Body of pancreas (tissue), 4 donors: ENCODE measurements at regions not wholly inside any gene's neighbourhood (a gene's known extent, or its start where the extent isn't known, plus 50 kb on each side); places are given as distances from the start of the nearest gene placed in this dataset.

Source experiments
- POLR2A ChIP-seq, 3 donors: fragments of 450-650 bp; IDR thresholded peaks; one replicate each; pipeline ENCODE4 v1.6.1; 2016; ENCODE audit warnings: antibody characterized with exemption in 3 of 3, mild to moderate bottlenecking in 2 of 3
- TF ChIP-seq, protein P1 (sequence below), 7 experiments: fragments of 450-650 bp in 4 of 7; fragments of 200-600 bp in 3 of 7; sonication (generic) in 3 of 7; IDR thresholded peaks; one replicate each; pipeline ENCODE4 v1.5.1; 2016 to 2019; ENCODE audit warnings: antibody characterized with exemption in 7 of 7

DNA sequence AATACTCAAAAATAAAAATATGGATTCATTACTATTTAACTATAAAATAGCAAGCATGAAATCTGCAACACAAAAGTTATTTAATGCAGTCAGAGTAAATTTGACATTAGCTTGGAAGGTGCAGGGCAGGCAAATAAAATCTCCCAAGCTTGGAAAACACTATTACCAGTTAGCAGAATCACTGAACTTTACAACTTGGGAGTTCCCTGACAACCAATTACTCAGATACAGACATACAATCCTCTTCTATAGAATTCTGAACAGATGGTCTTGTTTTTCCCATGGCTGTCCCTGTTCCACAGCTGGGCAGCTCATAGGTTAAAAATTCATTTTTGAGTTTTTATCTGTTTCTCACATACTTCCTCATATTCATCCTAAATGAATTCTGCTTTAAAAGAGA lies 1002.6 kb downstream of the SORCS3 start:
- TF ChIP-seq, protein P1, sequence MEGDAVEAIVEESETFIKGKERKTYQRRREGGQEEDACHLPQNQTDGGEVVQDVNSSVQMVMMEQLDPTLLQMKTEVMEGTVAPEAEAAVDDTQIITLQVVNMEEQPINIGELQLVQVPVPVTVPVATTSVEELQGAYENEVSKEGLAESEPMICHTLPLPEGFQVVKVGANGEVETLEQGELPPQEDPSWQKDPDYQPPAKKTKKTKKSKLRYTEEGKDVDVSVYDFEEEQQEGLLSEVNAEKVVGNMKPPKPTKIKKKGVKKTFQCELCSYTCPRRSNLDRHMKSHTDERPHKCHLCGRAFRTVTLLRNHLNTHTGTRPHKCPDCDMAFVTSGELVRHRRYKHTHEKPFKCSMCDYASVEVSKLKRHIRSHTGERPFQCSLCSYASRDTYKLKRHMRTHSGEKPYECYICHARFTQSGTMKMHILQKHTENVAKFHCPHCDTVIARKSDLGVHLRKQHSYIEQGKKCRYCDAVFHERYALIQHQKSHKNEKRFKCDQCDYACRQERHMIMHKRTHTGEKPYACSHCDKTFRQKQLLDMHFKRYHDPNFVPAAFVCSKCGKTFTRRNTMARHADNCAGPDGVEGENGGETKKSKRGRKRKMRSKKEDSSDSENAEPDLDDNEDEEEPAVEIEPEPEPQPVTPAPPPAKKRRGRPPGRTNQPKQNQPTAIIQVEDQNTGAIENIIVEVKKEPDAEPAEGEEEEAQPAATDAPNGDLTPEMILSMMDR (IDR thresholded peaks at IDR 0.05) = no peak
- no peak for TF ChIP-seq POLR2A (IDR thresholded peaks at IDR 0.05)
